ENCODE measurements at regions not wholly inside any gene's neighbourhood (a gene's known extent, or its start where the extent isn't known, plus 50 kb on each side); places are given as distances from the start of the nearest gene placed in this dataset.

DNA sequence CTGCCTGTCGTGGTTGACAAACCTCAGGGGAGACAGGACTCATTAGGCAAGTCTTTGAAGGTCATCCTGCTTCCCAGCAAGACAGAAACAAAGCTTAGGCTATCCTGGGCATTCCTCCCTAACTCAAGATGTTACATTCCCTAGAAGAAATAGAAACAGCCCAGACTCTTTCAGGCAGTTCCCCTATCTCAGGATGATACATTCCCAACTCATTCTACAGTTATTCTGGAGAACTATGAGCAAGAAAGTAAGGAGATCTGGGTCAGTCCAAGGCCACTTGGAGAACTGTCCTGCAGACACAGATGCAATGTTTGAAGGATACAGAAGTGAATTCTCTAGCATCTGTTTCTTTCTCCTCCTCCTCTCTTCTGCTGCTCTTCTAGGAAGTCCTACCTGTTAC is 220.1 kb upstream of the NCKAP5 start:
- TF ChIP-seq CTCF (IDR thresholded peaks at IDR 0.05) (no peak), POLR2A (IDR thresholded peaks at IDR 0.05) (no peak)
